HG03280 (cell line): ENCODE measurements at regions not wholly inside any gene's neighbourhood (a gene's known extent, or its start where the extent isn't known, plus 50 kb on each side); places are given as distances from the start of the nearest gene placed in this dataset.
"Not testable (repeated sequence)": the region's sequence is repeated elsewhere in the genome, so short reads cannot be mapped to it uniquely, and the experiment has no call there.

ENCODE experiments used
- ATAC-seq: cut with Tn5 transposase; IDR thresholded peaks from one replicate; pipeline ENCODE4 v1.9.1; 2021; ENCODE audit warnings: mild to moderate bottlenecking, moderate library complexity; ENCODE audit not compliant: unreplicated experiment

- not testable (repeated sequence) for ATAC-seq
Measured at GRCh38 chr13:109702030-109702597, 84.3 kb downstream of the IRS2 start.

GRCh38 chr13:109700176-109700575, 86.2 kb downstream of the IRS2 start:
- no peak for ATAC-seq

- ATAC-seq: no peak
Measured at GRCh38 chr13:109699628-109700071, 86.7 kb downstream of the IRS2 start.

DNA sequence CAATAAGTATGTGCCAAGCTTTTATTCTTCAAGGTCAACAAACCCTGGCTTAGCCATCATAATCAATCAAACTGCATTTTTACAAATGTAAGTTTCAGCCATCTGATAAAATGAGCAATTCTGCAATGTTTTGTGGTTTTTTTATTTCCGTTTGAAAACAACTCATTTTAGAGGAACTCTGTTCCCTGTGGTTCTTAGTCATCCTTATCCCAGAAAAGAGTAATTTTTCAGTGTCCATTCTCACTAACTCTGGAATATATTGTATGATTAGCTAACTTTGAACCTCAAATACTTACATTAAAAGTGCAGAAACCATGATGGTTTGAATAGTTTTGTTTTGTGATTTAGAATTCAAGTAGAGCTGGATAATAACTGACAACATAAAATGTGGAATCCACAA, 87.6 kb downstream of the IRS2 start:
- ATAC-seq: no peak

DNA sequence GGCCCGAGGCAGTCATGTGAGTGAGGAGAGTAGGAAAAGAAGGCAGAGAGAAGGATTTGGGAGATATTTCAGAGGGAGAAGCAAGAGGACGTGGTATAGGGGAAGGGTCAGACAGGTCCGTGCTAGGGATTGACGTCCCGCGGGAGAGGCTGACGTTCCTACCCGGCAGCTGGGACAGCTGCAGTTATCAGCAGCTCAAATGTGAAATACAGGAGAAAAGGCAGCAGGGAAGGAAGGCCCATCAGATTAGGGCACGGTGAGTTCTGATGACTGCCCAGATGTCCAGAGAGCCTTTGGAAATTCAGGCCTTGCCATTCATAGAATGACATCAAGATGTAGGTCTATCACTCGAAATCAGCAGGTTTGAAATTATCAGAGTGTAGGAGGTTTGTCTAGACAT, 88.4 kb downstream of the IRS2 start:
- no peak for ATAC-seq

DNA sequence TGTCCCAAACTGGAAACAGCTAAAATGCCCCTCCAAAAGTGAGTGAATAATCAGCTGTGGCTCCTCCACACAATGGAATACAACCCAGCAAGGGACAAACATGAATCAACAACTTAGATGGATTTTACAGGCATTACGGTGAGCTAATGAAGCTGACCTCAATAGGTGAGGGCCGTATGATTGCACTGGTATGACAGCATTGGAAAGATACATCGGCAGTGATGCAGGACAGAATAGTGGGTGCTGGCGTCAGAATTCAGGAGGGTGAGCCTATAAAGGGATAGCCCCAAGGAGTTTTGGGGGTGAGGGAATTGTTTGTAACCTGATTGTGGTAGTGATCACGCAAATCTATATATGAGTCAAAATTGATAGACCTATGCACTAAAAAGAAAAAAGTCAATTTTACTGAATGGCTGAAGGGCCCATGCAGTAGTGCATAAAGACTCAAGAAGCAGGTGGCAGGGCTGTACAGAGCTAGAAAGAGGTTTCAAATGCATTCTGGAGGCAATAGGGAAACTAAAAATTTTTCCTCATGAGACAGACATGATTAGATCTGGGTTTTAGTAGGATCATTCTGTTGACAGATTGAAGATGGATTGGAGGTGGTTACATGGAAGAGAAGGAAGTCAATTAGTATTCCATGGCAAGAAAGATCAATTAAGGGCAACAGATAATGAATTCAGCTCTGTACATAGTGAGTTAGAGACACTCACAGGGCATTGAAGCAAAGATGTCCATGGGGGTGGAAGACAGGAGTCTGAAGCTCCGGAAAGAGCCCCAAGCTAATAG, 90.8 kb downstream of the IRS2 start:
- ATAC-seq: no peak

- no peak for ATAC-seq
Measured at GRCh38 chr13:109694972-109695371, 91.4 kb downstream of the IRS2 start.

DNA sequence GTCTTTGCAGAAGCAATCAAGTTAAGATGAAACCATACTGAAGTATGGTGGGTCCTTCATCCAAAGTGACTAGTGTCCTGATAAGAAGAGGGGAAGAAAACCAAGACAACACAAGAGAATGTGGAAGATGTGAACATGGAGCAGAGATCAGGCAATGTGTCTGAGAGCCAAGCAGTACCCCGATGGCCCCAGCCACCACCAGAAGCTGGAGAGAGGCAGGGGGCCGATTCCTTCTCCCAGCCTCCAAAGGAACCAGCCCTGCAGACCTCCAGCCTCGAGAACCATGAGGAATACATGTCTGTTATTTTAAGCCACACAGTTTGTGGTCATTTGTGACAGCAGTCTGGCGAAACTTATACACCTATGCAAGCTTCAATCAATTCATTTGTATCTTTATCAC, 93.2 kb downstream of the IRS2 start:
- no peak for ATAC-seq

DNA sequence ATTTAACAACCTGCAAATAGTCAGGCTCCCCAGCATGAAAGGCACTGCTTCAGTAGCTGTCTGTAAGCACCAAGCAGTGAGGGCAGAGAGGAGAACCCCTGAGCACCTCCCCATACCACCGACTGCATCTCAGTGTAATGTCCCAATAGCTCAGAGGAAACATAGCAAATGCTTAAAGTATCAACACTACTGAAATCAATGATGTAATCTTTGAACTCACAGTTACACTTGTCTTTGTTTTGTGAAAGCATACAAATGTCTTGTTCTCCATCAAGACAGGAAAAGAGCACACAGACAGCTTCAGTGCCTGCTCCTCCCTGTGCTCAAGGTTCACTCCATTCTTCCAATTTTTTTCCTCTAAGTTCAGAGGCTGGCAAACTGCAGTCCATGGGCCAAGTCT, 94.7 kb downstream of the IRS2 start:
- ATAC-seq: no peak

GRCh38 chr13:109687559-109688448, 98.6 kb downstream of the IRS2 start:
- ATAC-seq: no peak

DNA sequence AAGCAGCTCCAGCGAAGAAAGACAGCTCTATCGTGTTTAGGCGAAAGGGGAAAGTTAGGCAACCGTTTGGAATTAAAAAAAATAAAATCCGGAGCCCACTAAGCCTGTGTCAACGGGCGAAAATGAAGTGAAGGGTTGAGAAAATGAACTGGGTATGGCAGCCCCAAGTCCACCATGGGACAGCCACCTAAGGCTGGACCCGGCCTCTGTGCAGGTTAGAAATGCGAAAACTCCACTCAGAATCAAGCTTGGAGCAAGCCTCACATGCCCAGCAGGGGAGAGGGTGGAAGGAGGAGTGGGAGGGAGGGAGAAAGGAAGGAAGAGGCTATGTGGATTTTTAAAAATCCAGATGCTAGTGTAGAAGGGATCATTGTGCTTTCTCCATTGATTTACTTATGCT, 101.2 kb downstream of the IRS2 start:
- ATAC-seq: no peak

GRCh38 chr13:109684824-109685202, 101.6 kb downstream of the IRS2 start:
- ATAC-seq: no peak

- ATAC-seq: no peak
Measured at GRCh38 chr13:109684084-109684823, 102.1 kb downstream of the IRS2 start.

DNA sequence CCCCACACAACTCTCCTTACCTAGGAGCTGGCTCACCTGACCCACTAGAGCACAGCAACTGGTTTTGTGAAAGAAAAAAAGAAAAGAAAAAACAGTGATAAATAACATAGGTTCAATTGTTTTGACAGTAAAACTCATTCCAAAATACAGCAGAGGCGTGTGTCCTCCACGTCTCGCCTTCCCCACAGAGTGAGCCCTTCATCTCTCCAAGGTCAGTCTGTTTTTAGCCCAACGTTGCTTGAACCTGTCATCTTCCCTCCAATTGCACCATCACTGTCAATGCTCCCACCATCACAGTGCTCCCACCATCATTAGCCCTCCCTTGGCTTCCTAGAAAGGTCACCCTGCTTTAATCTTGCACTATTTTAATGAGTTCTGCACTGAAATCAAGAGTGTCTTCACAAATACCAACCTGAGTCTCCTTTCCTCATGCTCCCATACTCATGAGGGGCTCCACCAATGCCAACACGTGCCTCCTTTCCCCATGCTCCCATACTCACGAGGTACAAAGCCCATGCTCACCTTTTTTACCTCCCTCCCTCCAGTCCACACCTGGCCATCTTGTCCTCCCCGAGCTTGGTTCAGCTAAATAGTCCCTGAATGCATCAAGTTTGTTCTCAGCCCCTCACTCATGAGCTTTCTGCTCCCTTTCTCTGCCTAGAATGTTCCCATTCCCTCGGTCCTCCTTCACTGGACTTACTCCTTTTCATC, 103.7 kb downstream of the IRS2 start:
- ATAC-seq: no peak

GRCh38 chr13:109680930-109681329, 105.5 kb downstream of the IRS2 start:
- no peak for ATAC-seq

DNA sequence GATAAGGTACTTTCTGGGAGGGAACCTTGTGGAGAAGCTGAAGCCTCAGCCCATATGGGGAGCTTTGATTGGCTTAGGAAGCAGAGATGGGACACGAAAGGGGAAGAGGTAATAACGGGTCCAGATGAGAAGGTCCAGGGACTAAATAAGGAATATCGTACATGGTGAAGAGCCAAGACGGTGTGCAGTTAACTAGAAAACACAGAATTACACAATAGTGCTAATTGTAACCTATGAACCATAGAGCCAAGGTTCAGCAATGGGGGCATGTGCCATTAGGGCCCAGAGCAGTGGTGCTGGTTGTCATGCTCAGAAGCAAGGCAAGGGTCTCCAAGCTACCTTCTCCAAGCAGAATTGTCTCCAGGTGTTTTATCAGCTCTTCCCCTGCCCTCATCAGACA, 106.1 kb downstream of the IRS2 start:
- ATAC-seq: no peak

- no peak for ATAC-seq
Measured at GRCh38 chr13:109678459-109678858, 107.9 kb downstream of the IRS2 start.

DNA sequence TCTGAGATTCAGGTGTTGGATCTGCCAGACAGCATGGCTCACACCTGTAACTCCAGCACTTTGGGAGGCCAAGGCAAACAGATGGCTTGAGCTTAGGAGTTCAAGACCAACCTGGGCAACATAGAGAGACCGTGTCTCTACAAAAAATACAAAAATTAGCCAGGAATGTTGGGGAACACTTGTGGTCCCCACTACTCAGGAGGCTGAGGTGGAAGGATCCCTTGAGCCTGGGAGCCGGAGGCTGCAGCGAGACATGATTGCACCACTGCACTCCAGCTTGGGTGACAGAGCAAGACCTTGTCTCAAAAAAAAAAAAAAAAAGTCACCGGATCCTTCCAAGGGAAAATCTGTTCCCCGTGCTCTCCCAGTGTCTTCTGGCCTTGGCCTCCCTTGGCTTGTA, 109.2 kb downstream of the IRS2 start:
- no peak for ATAC-seq

GRCh38 chr13:109673477-109673876, 112.9 kb downstream of the IRS2 start:
- no peak for ATAC-seq

DNA sequence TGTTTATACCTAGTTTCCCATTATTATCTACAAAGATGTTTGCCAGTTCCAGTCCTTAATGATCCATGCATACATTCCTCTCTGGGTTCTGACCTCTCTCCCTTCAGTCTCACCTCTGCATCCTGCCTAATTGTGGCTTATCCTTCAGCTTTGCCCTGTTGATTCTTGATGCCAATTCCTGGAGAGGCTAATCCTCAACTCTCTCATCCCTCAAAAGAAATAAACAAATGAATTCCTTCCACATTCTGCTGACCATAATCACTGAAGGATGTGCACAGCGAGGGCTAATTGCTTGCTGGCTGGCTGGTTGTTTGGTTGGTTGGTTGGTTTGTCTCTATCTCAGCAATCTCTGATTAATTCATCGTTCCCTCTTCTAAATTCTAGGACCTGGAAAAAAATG, 113.8 kb downstream of the IRS2 start:
- ATAC-seq: no peak
